ENCODE measurements at regions not wholly inside any gene's neighbourhood (a gene's known extent, or its start where the extent isn't known, plus 50 kb on each side); places are given as distances from the start of the nearest gene placed in this dataset.

DNA sequence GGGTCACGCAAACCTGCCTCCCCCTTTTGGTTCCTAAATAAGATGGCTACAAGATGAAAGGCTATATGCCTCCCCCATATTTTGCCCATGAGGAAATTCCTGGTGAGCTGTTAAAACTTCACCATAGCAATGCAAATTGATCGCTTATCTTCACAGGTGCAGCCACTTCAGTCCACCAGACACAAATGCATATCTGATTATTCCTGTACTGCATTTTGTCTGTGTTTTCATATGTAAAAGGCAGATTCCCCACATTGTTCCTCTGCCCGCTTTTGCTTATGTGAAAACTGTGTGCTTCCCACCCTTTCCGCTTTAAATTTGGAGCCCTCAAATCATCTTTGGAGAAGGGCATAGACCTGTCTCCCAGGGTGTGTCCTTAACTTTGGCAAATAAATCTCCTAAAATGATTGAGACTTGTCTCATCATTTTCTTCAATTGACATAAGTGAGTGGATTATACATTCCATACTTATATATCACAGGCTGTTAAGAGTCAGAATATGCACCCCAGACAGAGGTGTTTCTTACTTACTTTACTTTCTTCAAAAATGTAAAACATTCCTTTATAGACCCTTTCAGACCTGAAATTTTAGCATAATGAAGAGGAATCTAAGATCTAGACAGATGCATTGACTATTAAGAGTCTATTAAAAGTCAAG is 116.4 kb downstream of the CASP12 start:
- no peaks in the 10 kb centered on the region for H3K27me3 Mint-ChIP-seq (ENCODE audit: insufficient read depth, low read depth)
- H3K9ac ChIP-seq = no peak overlapping the region
- H3F3A ChIP-seq (ENCODE audit: low read depth) = no peaks in the 10 kb centered on the region
- H3K27ac Mint-ChIP-seq = no peak overlapping the region
- TF ChIP-seq, protein P1, sequence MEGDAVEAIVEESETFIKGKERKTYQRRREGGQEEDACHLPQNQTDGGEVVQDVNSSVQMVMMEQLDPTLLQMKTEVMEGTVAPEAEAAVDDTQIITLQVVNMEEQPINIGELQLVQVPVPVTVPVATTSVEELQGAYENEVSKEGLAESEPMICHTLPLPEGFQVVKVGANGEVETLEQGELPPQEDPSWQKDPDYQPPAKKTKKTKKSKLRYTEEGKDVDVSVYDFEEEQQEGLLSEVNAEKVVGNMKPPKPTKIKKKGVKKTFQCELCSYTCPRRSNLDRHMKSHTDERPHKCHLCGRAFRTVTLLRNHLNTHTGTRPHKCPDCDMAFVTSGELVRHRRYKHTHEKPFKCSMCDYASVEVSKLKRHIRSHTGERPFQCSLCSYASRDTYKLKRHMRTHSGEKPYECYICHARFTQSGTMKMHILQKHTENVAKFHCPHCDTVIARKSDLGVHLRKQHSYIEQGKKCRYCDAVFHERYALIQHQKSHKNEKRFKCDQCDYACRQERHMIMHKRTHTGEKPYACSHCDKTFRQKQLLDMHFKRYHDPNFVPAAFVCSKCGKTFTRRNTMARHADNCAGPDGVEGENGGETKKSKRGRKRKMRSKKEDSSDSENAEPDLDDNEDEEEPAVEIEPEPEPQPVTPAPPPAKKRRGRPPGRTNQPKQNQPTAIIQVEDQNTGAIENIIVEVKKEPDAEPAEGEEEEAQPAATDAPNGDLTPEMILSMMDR (IDR thresholded peaks at IDR 0.05) = no peak
- TF ChIP-seq EZH2phosphoT487 (IDR thresholded peaks at IDR 0.05) (no peak), EZH2 (IDR thresholded peaks at IDR 0.05) (no peak)
- H3K4me1 Mint-ChIP-seq = no peaks in the 10 kb centered on the region
- no peak overlapping the region for H2AFZ ChIP-seq (replicated peaks)
- no peaks in the 10 kb centered on the region for H3K27me3 ChIP-seq
- no peak for DNase-seq (ENCODE audit: low spot score)
- no peaks in the 10 kb centered on the region for H4K20me1 ChIP-seq (ENCODE audit: low read depth)
- no peaks in the 10 kb centered on the region for H3K9me3 ChIP-seq (ENCODE audit: low read depth)
- no peak overlapping the region for H3K4me3 ChIP-seq
- H3K4me3 Mint-ChIP-seq = no peak overlapping the region
- no peaks in the 10 kb centered on the region for H3K36me3 Mint-ChIP-seq
- no peaks in the 10 kb centered on the region for H3K36me3 ChIP-seq
- no peak overlapping the region for H3K4me2 ChIP-seq
- H3K4me1 ChIP-seq = no peaks in the 10 kb centered on the region
- H3K27ac ChIP-seq = no peak overlapping the region
- peaks cover 3% of the 10 kb centered on the region for H3K9me3 Mint-ChIP-seq
- no peaks in the 10 kb centered on the region for H3K79me2 ChIP-seq (ENCODE audit: low read depth)

DNA sequence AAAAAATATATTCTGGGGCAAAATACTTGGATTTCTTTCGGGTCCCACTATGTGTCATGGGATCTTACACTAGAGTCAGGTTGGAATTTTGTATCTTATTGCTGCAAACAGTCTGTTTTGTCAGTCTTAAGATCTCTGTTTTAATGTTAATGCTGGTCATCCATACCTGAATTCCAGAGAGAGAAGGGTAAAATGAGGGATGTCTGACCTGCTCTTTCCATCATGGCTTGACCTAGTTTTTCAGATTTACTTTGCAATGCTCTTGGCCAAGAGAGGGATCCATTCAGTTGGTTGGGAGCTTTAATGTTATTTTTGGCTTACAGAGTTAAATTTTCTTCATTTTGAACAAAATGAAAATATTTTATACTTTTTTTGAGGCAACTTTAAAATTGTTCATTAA is 117.2 kb downstream of the CASP12 start:
- DNase-seq (ENCODE audit: low spot score) = no peak
- Histone ChIP-seq H3K36me3 (no peaks in the 10 kb centered on the region), H3K4me1 (no peaks in the 10 kb centered on the region), H3K9me3 (ENCODE audit: low read depth) (no peaks in the 10 kb centered on the region), H3K27ac (no peak overlapping the region), H3K4me2 (no peak overlapping the region), H4K20me1 (ENCODE audit: low read depth) (no peaks in the 10 kb centered on the region), H3F3A (ENCODE audit: low read depth) (no peaks in the 10 kb centered on the region), H3K9ac (no peak overlapping the region), H2AFZ (replicated peaks) (no peak overlapping the region), H3K4me3 (no peak overlapping the region), H3K79me2 (ENCODE audit: low read depth) (no peaks in the 10 kb centered on the region), H3K27me3 (no peaks in the 10 kb centered on the region)
- Mint-ChIP-seq H3K36me3 (no peaks in the 10 kb centered on the region), H3K27me3 (ENCODE audit: insufficient read depth, low read depth) (no peaks in the 10 kb centered on the region), H3K9me3 (peaks cover 3% of the 10 kb centered on the region), H3K4me3 (no peak overlapping the region), H3K27ac (no peak overlapping the region), H3K4me1 (no peaks in the 10 kb centered on the region)
- TF ChIP-seq EZH2 (IDR thresholded peaks at IDR 0.05) (no peak), EZH2phosphoT487 (IDR thresholded peaks at IDR 0.05) (no peak)
- TF ChIP-seq, protein P1 (IDR thresholded peaks at IDR 0.05) = no peak

DNA sequence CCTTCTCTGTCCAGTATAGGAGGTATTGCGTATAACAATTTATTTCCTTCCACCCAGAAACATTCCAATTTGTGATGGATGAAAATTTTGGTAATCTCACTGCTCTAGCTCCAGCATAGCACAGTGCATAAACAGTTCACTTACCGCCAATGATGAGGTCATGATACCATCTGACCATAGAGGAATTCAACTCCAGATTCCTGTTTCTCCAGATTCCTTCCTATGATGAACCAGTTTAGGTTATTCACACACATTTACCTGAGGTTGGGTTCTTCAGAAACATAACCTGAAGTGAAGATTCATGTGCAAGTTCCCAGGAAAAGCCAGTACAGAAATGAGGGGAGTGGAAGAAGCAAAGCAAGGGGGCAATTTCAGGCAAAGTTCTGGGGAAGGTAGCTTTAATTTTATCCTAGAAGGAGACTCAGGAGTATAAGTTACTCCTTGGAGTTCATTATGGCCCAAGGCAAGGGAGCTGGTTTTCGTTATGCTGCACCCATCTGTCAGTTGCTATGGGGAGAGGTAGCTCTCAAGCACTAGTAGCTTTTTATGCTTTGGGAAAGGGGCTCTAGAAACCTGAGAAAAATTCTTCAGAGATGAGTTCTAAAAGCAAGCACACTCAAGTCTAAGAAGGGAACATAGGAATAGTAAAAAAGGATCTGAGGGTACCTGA is 121.6 kb downstream of the CASP12 start:
- no peaks in the 10 kb centered on the region for H3K27me3 ChIP-seq
- no peak overlapping the region for H2AFZ ChIP-seq (replicated peaks)
- H3K9me3 ChIP-seq (ENCODE audit: low read depth) = no peaks in the 10 kb centered on the region
- no peaks in the 10 kb centered on the region for H3K4me1 ChIP-seq
- peaks cover 3% of the 10 kb centered on the region for H3K9me3 Mint-ChIP-seq
- H3K4me1 Mint-ChIP-seq = peaks cover 3% of the 10 kb centered on the region
- H3K4me3 ChIP-seq = no peak overlapping the region
- H4K20me1 ChIP-seq (ENCODE audit: low read depth) = no peaks in the 10 kb centered on the region
- no peak overlapping the region for H3K9ac ChIP-seq
- H3K27me3 Mint-ChIP-seq (ENCODE audit: insufficient read depth, low read depth) = no peaks in the 10 kb centered on the region
- no peaks in the 10 kb centered on the region for H3K36me3 ChIP-seq
- no peaks in the 10 kb centered on the region for H3F3A ChIP-seq (ENCODE audit: low read depth)
- H3K4me2 ChIP-seq = no peak overlapping the region
- no peak overlapping the region for H3K27ac ChIP-seq
- H3K27ac Mint-ChIP-seq = no peak overlapping the region
- DNase-seq (ENCODE audit: low spot score) = no peak
- H3K36me3 Mint-ChIP-seq = no peaks in the 10 kb centered on the region
- no peak overlapping the region for H3K4me3 Mint-ChIP-seq
- TF ChIP-seq EZH2 (IDR thresholded peaks at IDR 0.05) (no peak), EZH2phosphoT487 (IDR thresholded peaks at IDR 0.05) (no peak)
- TF ChIP-seq, protein P1 (IDR thresholded peaks at IDR 0.05) = no peak
- H3K79me2 ChIP-seq (ENCODE audit: low read depth) = no peaks in the 10 kb centered on the region
